Cardiac muscle cell (in vitro differentiated cells and primary cell): ENCODE measurements at regions not wholly inside any gene's neighbourhood (a gene's known extent, or its start where the extent isn't known, plus 50 kb on each side); places are given as distances from the start of the nearest gene placed in this dataset.

Experiments
- DNase-seq, 2 donors: peaks; one replicate each; pipeline versions ENCODE4 v3.0.0 to v3.0.0-alpha.2; 2010 to 2017; ENCODE audit warnings: low read depth in 1 of 2, low spot score in 1 of 2
- H3K27ac ChIP-seq: fragments of 200-600 bp; sonication (generic); 2 replicates; pipeline ENCODE4 v1.5.1; 2016
- H3K27me3 ChIP-seq: fragments of 200-600 bp; sonication (generic); 2 replicates; pipeline ENCODE4 v1.6.0; 2016; ENCODE audit warnings: control low read depth
- H3K36me3 ChIP-seq: fragments of 200-600 bp; sonication (generic); 2 replicates; pipeline ENCODE4 v1.5.1; 2016; ENCODE audit warnings: control low read depth
- H3K4me1 ChIP-seq: fragments of 200-600 bp; sonication (generic); 2 replicates; pipeline ENCODE4 v1.8.1; 2017; ENCODE audit warnings: low read depth, mild to moderate bottlenecking, mixed run types
- H3K4me3 ChIP-seq: fragments of 200-600 bp; sonication (generic); 2 replicates; pipeline ENCODE4 v1.5.1; 2016; ENCODE audit warnings: mild to moderate bottlenecking
- H3K9me3 ChIP-seq: fragments of 200-600 bp; sonication (generic); 2 replicates; pipeline ENCODE4 v1.5.1; 2017; ENCODE audit warnings: low read depth, mild to moderate bottlenecking, control low read depth
- CTCF ChIP-seq: IDR thresholded peaks from 2 replicates; pipeline ENCODE4 v1.5.1; 2012; ENCODE audit warnings: low read depth, mild to moderate bottlenecking, low read length

- TF ChIP-seq CTCF = no peak
- H3K27ac ChIP-seq = no peak overlapping the region
- H3K4me1 ChIP-seq = peaks cover 22% of the 10 kb centered on the region
- no peak overlapping the region for H3K4me3 ChIP-seq
- H3K9me3 ChIP-seq = no peaks in the 10 kb centered on the region
- no peaks in the 10 kb centered on the region for H3K27me3 ChIP-seq
- H3K36me3 ChIP-seq = no peaks in the 10 kb centered on the region
- no peak for DNase-seq
Measured at GRCh38 chr20:40808936-40809335, 119.9 kb upstream of the MAFB start.

- Histone ChIP-seq H3K36me3 (no peaks in the 10 kb centered on the region), H3K27ac (no peak overlapping the region), H3K4me3 (no peak overlapping the region), H3K27me3 (no peaks in the 10 kb centered on the region), H3K4me1 (peaks cover 22% of the 10 kb centered on the region), H3K9me3 (no peaks in the 10 kb centered on the region)
- no peak for DNase-seq
- TF ChIP-seq CTCF = no peak
Measured at GRCh38 chr20:40809361-40809760, 120.3 kb upstream of the MAFB start.

GRCh38 chr20:40810332-40811000, 121.4 kb upstream of the MAFB start:
- Histone ChIP-seq H3K9me3 (no peaks in the 10 kb centered on the region), H3K4me3 (no peak overlapping the region), H3K4me1 (peaks cover 22% of the 10 kb centered on the region), H3K36me3 (no peaks in the 10 kb centered on the region), H3K27me3 (no peaks in the 10 kb centered on the region), H3K27ac (no peak overlapping the region)
- TF ChIP-seq CTCF = no peak
- DNase-seq = no peak

- TF ChIP-seq CTCF = no peak
- Histone ChIP-seq H3K36me3 (no peaks in the 10 kb centered on the region), H3K4me3 (no peak overlapping the region), H3K27me3 (no peaks in the 10 kb centered on the region), H3K27ac (no peak overlapping the region), H3K9me3 (no peaks in the 10 kb centered on the region), H3K4me1 (peaks cover 19% of the 10 kb centered on the region)
- DNase-seq = no peak
Measured at GRCh38 chr20:40811004-40811403, 122.0 kb upstream of the MAFB start.

GRCh38 chr20:40811660-40812414, 122.8 kb upstream of the MAFB start:
- no peaks in the 10 kb centered on the region for H3K36me3 ChIP-seq
- peaks cover 10% of the 10 kb centered on the region for H3K4me1 ChIP-seq
- no peak overlapping the region for H3K27ac ChIP-seq
- TF ChIP-seq CTCF = no peak
- no peaks in the 10 kb centered on the region for H3K27me3 ChIP-seq
- no peaks in the 10 kb centered on the region for H3K9me3 ChIP-seq
- DNase-seq = no peak
- no peak overlapping the region for H3K4me3 ChIP-seq
